ENCODE measurements at regions not wholly inside any gene's neighbourhood (a gene's known extent, or its start where the extent isn't known, plus 50 kb on each side); places are given as distances from the start of the nearest gene placed in this dataset.

GRCh38 chr11:101362643-101363042 is 221.2 kb downstream of the TRPC6 start:
- no peak overlapping the region for H3K4me2 ChIP-seq (ENCODE audit: insufficient read depth, low read length)
- no peaks in the 10 kb centered on the region for H3K27me3 ChIP-seq (ENCODE audit: control insufficient read depth in 2 of 2, insufficient read depth in 2 of 2, low read length in 2 of 2)
- intact Hi-C loops (cut with micrococcal nuclease) (no loop called here), in situ Hi-C loops (cut with MboI) (no loop called here)
- no peak for ATAC-seq
- H2AFZ ChIP-seq (ENCODE audit: low read depth, low read length) = no peak overlapping the region
- no peaks in the 10 kb centered on the region for H4K20me1 ChIP-seq (replicated peaks; ENCODE audit: control insufficient read depth, insufficient read depth, low read length)
- whole genome bisulfite sequencing (ENCODE audit: insufficient coverage, low coverage, missing lambda C conversion rate) = 0% methylated on average over 3 of the region's 3 CpGs
- FAIRE-seq = no peak
- no peak overlapping the region for H3K4me3 ChIP-seq
- H3K79me2 ChIP-seq (ENCODE audit: control insufficient read depth, insufficient read depth, low read length) = no peaks in the 10 kb centered on the region
- H3K27ac ChIP-seq (ENCODE audit: extremely low read depth, low read depth, low read length) = no peak overlapping the region
- no TSS peak for BruUV-seq (replicated peaks)
- no peaks in the 10 kb centered on the region for H3K4me1 ChIP-seq (replicated peaks in 1 of 2; ENCODE audit: control insufficient read depth in 2 of 2, insufficient read depth in 2 of 2, low read length in 2 of 2)
- TF ChIP-seq CBX3 (IDR thresholded peaks at IDR 0.05; ENCODE audit: borderline replicate concordance in 1 of 2, low read length in 2 of 2) (no peak), ATF4 (CRISPR knock-in tag; IDR thresholded peaks at IDR 0.05) (no peak), NFE2L1 (tag; IDR thresholded peaks at IDR 0.05; ENCODE audit: borderline replicate concordance, low read depth) (peak; percentile 35; the same call in 1 of the 2 replicates), NFE2 (IDR thresholded peaks at IDR 0.05; ENCODE audit: low read depth) (peak; percentile 38; the same call in 1 of the 2 replicates), MAFK (IDR thresholded peaks at IDR 0.05; ENCODE audit: low read length) (peak; percentile 88), ZNF316 (IDR thresholded peaks at IDR 0.05) (peak; percentile 70), MAFF (IDR thresholded peaks at IDR 0.05; ENCODE audit: low read length) (peak; percentile 84), C11orf30 (IDR thresholded peaks at IDR 0.05; ENCODE audit: low read depth) (peak; percentile 40; the same call in 1 of the 2 replicates), MAFG (tag; conservative IDR thresholded peaks at IDR 0.05) (peak; percentile 74)
- CTCF ChIA-PET (ENCODE audit: low intra/inter-chr PET ratio) = no interaction called here
- no peaks in the 10 kb centered on the region for H3K36me3 ChIP-seq (ENCODE audit: control insufficient read depth, insufficient read depth, low read length)
- no peak for DNase-seq (ENCODE audit: extremely low read depth in 1 of 4, low spot score in 3 of 4)
- H3K9me3 ChIP-seq (replicated peaks; ENCODE audit: control insufficient read depth, insufficient read depth, low read depth, low read length) = no peaks in the 10 kb centered on the region
- POLR2A ChIA-PET = no interaction called here
- H3K9me1 ChIP-seq (ENCODE audit: control insufficient read depth, insufficient read depth, low read length) = no peaks in the 10 kb centered on the region
- no peak overlapping the region for H3K9ac ChIP-seq (ENCODE audit: insufficient read depth in 1 of 2, low read depth in 2 of 2, low read length in 2 of 2)
